ENCODE measurements at regions not wholly inside any gene's neighbourhood (a gene's known extent, or its start where the extent isn't known, plus 50 kb on each side); places are given as distances from the start of the nearest gene placed in this dataset.

- Histone ChIP-seq H3K27me3 (no peaks in the 10 kb centered on the region), H3K27ac (no peak overlapping the region), H3K4me1 (no peaks in the 10 kb centered on the region), H3K36me3 (no peaks in the 10 kb centered on the region), H3K9me3 (no peaks in the 10 kb centered on the region), H3K4me3 (no peak overlapping the region)
- no peak for TF ChIP-seq POLR2AphosphoS5 (IDR thresholded peaks at IDR 0.05; ENCODE audit: insufficient read depth in 1 of 2, low read depth in 1 of 2)
- no peak for TF ChIP-seq POLR2A (IDR thresholded peaks at IDR 0.05)
- TF ChIP-seq, protein P1, sequence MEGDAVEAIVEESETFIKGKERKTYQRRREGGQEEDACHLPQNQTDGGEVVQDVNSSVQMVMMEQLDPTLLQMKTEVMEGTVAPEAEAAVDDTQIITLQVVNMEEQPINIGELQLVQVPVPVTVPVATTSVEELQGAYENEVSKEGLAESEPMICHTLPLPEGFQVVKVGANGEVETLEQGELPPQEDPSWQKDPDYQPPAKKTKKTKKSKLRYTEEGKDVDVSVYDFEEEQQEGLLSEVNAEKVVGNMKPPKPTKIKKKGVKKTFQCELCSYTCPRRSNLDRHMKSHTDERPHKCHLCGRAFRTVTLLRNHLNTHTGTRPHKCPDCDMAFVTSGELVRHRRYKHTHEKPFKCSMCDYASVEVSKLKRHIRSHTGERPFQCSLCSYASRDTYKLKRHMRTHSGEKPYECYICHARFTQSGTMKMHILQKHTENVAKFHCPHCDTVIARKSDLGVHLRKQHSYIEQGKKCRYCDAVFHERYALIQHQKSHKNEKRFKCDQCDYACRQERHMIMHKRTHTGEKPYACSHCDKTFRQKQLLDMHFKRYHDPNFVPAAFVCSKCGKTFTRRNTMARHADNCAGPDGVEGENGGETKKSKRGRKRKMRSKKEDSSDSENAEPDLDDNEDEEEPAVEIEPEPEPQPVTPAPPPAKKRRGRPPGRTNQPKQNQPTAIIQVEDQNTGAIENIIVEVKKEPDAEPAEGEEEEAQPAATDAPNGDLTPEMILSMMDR (IDR thresholded peaks at IDR 0.05): no peak
- peak in 1 of 2 donors; percentile 71 for DNase-seq (ENCODE audit: extremely low spot score in 2 of 2)
- intact Hi-C loops (cut with DNase I): no loop called here
These were observed 232.5 kb upstream of the RTL1 start for GRCh38 chr14:101135796-101136742.

DNA sequence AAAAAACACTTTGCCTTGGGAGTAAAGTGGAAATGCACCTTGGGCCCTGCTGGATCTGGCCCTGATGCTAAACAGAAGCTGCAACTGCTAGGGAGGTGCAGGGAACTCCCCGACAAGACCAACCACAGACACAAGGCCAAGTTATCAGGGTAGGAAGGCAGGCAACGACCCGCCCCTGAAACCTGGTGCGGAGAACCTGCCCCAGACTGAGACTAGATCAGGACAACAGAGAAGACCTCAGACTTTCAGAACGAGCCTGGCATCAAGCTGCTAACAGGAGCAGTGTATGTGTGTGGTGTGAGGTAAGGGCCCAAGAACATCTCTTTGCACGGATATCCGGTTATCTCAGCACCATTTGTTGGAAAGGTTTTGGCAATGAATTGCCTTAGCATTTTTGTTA, 233.7 kb upstream of the RTL1 start:
- H3K27ac ChIP-seq: no peak overlapping the region
- H3K4me1 ChIP-seq: no peaks in the 10 kb centered on the region
- H3K27me3 ChIP-seq: no peaks in the 10 kb centered on the region
- H3K4me3 ChIP-seq: no peak overlapping the region
- peak in 1 of 2 donors; percentile 54 for DNase-seq (ENCODE audit: extremely low spot score in 2 of 2)
- intact Hi-C loops (cut with DNase I): no loop called here
- H3K36me3 ChIP-seq: no peaks in the 10 kb centered on the region
- H3K9me3 ChIP-seq: no peaks in the 10 kb centered on the region
- TF ChIP-seq, protein P1 (IDR thresholded peaks at IDR 0.05): no peak
- TF ChIP-seq POLR2A (IDR thresholded peaks at IDR 0.05) (no peak), POLR2AphosphoS5 (IDR thresholded peaks at IDR 0.05; ENCODE audit: insufficient read depth in 1 of 2, low read depth in 1 of 2) (no peak)

DNA sequence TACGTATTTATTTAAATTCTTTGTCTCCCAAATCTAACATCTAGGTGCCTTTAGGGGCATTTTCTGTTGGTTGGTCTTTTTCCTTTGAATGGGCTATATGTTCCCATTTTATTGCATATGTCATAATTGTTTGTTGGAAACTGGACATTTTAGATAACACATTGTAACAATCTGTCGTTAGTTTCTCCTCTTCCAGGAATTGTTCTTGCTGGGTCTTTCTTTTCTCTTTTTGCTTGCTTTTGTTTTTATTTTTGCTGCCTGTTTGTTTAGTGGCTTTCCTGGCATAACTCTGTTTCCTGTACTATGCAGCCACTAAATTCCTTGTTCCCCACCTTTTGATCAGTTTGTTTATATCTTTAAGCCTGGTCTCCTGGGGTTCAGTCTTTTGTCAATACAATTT, 244.3 kb upstream of the RTL1 start:
- no peaks in the 10 kb centered on the region for H3K36me3 ChIP-seq
- DNase-seq (ENCODE audit: extremely low spot score in 2 of 2): no peak
- H3K27me3 ChIP-seq: no peaks in the 10 kb centered on the region
- H3K4me1 ChIP-seq: no peaks in the 10 kb centered on the region
- H3K27ac ChIP-seq: no peak overlapping the region
- no peak for TF ChIP-seq POLR2A (IDR thresholded peaks at IDR 0.05)
- TF ChIP-seq, protein P1 (IDR thresholded peaks at IDR 0.05): no peak
- no peak for TF ChIP-seq POLR2AphosphoS5 (IDR thresholded peaks at IDR 0.05; ENCODE audit: insufficient read depth in 1 of 2, low read depth in 1 of 2)
- H3K4me3 ChIP-seq: no peak overlapping the region
- intact Hi-C loops (cut with DNase I): no loop called here
- no peaks in the 10 kb centered on the region for H3K9me3 ChIP-seq

- Histone ChIP-seq H3K4me1 (no peaks in the 10 kb centered on the region), H3K27ac (no peak overlapping the region), H3K9me3 (no peaks in the 10 kb centered on the region), H3K36me3 (no peaks in the 10 kb centered on the region), H3K4me3 (no peak overlapping the region), H3K27me3 (no peaks in the 10 kb centered on the region)
- intact Hi-C loops (cut with DNase I): no loop called here
- DNase-seq (ENCODE audit: extremely low spot score in 2 of 2): no peak
- TF ChIP-seq, protein P1 (IDR thresholded peaks at IDR 0.05): no peak
- TF ChIP-seq POLR2A (IDR thresholded peaks at IDR 0.05) (no peak), POLR2AphosphoS5 (IDR thresholded peaks at IDR 0.05; ENCODE audit: insufficient read depth in 1 of 2, low read depth in 1 of 2) (no peak)
These were observed 246.6 kb upstream of the RTL1 start for GRCh38 chr14:101150039-101150610.

Data from vagina (tissue), 2 donors.